Tibial nerve (tissue), 4 donors: ENCODE measurements at regions not wholly inside any gene's neighbourhood (a gene's known extent, or its start where the extent isn't known, plus 50 kb on each side); places are given as distances from the start of the nearest gene placed in this dataset.

Experiments used
- CTCF ChIP-seq, 5 experiments: fragments of 200-600 bp in 3 of 5; fragments of 450-650 bp in 2 of 5; sonication (generic) in 3 of 5; IDR thresholded peaks; one replicate each; pipeline ENCODE4 v1.5.1; 2016 to 2019; ENCODE audit warnings: antibody characterized with exemption in 5 of 5, mild to moderate bottlenecking in 3 of 5, moderate library complexity in 2 of 5
- EP300 ChIP-seq, 2 donors: sonication (generic); formaldehyde crosslinking; IDR thresholded peaks; one replicate each; pipeline ENCODE4 v1.6.1; 2017; ENCODE audit warnings: antibody characterized with exemption in 2 of 2, mild to moderate bottlenecking in 1 of 2
- POLR2A ChIP-seq, 2 donors: fragments of 450-650 bp; IDR thresholded peaks; one replicate each; pipeline ENCODE4 v1.6.1; 2017; ENCODE audit warnings: antibody characterized with exemption in 2 of 2, mild to moderate bottlenecking in 2 of 2, moderate library complexity in 2 of 2

GRCh38 chr2:2704428-2705090 is 373.5 kb upstream of the MYT1L start:
- TF ChIP-seq CTCF (IDR thresholded peaks at IDR 0.05) (no peak), POLR2A (IDR thresholded peaks at IDR 0.05) (no peak), EP300 (IDR thresholded peaks at IDR 0.05) (no peak)
